ENCODE measurements at regions not wholly inside any gene's neighbourhood (a gene's known extent, or its start where the extent isn't known, plus 50 kb on each side); places are given as distances from the start of the nearest gene placed in this dataset.
"Not testable (repeated sequence)": the region's sequence is repeated elsewhere in the genome, so short reads cannot be mapped to it uniquely, and the experiment has no call there.

DNA sequence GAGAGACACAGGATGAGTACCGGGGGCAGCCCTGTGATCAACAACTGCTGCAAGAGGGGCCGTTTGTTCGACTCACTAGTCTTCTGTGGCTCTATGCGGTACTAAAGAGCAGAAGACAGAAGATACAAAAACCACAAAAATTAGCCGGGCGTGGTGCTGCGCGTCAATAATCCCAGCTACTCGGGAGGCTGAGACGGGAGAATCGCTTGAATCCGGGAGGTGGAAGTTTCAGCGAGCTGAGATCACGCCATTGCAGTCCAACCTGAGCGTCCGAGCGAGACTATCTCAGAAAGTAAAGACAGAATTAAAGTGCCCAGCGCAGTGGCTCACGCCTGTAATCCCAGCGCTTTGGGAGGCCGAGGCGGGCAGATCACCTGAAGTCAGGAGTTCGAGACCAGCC, 71.0 kb upstream of the RNU2-1 start:
- TF ChIP-seq, protein P1, sequence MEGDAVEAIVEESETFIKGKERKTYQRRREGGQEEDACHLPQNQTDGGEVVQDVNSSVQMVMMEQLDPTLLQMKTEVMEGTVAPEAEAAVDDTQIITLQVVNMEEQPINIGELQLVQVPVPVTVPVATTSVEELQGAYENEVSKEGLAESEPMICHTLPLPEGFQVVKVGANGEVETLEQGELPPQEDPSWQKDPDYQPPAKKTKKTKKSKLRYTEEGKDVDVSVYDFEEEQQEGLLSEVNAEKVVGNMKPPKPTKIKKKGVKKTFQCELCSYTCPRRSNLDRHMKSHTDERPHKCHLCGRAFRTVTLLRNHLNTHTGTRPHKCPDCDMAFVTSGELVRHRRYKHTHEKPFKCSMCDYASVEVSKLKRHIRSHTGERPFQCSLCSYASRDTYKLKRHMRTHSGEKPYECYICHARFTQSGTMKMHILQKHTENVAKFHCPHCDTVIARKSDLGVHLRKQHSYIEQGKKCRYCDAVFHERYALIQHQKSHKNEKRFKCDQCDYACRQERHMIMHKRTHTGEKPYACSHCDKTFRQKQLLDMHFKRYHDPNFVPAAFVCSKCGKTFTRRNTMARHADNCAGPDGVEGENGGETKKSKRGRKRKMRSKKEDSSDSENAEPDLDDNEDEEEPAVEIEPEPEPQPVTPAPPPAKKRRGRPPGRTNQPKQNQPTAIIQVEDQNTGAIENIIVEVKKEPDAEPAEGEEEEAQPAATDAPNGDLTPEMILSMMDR (IDR thresholded peaks at IDR 0.05) = not testable (repeated sequence)
- not testable (repeated sequence) for TF ChIP-seq POLR2AphosphoS5 (IDR thresholded peaks at IDR 0.05)
